BLaER1 treated with 17β-estradiol and CSF1 and Interleukin-3, amounts not matched to agents 10 nM and 100 nM (cell line): ENCODE measurements at regions not wholly inside any gene's neighbourhood (a gene's known extent, or its start where the extent isn't known, plus 50 kb on each side); places are given as distances from the start of the nearest gene placed in this dataset.
A peak's percentile ranks its signal among the peaks of the same experiment; 100 is the strongest.
"Not testable (repeated sequence)": the region's sequence is repeated elsewhere in the genome, so short reads cannot be mapped to it uniquely, and the experiment has no call there.

ENCODE experiments used
- H3K27ac ChIP-seq, 11 experiments: shearing (Covaris generic); formaldehyde crosslinking; 2 replicates each; pipeline ENCODE4 v1.8.1; 2022
- H3K27me3 ChIP-seq, 11 experiments: shearing (Covaris generic); formaldehyde crosslinking; 2 replicates each; pipeline ENCODE4 v1.8.1; 2022
- H3K36me3 ChIP-seq, 11 experiments: shearing (Covaris generic); formaldehyde crosslinking; 2 replicates each; pipeline ENCODE4 v1.8.1; 2022
- H3K4me1 ChIP-seq, 10 experiments: shearing (Covaris generic); formaldehyde crosslinking; 2 replicates each; pipeline ENCODE4 v1.8.1; 2022
- H3K4me2 ChIP-seq, 11 experiments: shearing (Covaris generic); formaldehyde crosslinking; 2 replicates each; pipeline ENCODE4 v1.8.1; 2022
- H3K4me3 ChIP-seq, 10 experiments: shearing (Covaris generic); formaldehyde crosslinking; 2 replicates each; pipeline ENCODE4 v1.8.1; 2022
- H3K9ac ChIP-seq, 11 experiments: shearing (Covaris generic); formaldehyde crosslinking; 2 replicates each; pipeline ENCODE4 v1.8.1; 2022
- H3K9me3 ChIP-seq, 11 experiments: shearing (Covaris generic); formaldehyde crosslinking; replicated peaks in 1 of 11; 2 replicates each; pipeline ENCODE4 v1.8.1; 2022
- H4K20me1 ChIP-seq, 11 experiments: shearing (Covaris generic); formaldehyde crosslinking; 2 replicates each; pipeline ENCODE4 v1.8.1; 2022
- Cebpa-rat ChIP-seq, 11 experiments: shearing (Covaris generic); IDR thresholded peaks; 2 replicates each; pipeline ENCODE4 v1.8.1; 2022

DNA sequence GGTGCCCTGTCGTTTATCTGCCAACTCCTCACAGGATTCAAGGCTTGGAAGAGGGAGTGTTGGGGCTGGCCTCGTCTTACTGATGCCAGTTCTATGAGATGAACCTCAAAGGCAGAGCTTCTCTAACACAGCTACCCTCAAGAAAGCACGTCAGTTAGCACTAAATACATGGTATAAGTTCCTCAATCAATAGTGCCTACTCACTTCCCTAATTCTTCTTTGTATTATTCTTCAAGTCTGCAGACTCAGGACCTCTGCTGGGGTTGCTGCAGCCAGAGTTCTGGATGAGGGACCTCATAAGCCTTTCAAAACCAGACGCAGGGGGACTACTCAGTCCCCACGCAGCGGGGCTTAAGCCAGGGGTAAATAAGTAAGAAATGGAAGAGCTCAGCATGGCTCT lies 118.3 kb downstream of the VPREB1 start:
- Histone ChIP-seq H4K20me1 (no peaks in the 10 kb centered on the region), H3K27me3 (no peaks in the 10 kb centered on the region), H3K4me2 (peak overlapping the region; percentile 6 to 61 (median 25); a peak in 15 of 22 replicates), H3K4me3 (no peak overlapping the region), H3K36me3 (no peaks in the 10 kb centered on the region), H3K9ac (no peak overlapping the region), H3K4me1 (peaks cover 24 to 46% (median 36%) of the 10 kb centered on the region in 10 experiments), H3K27ac (no peak overlapping the region), H3K9me3 (peaks cover 0 to 4% (median 0%) of the 10 kb centered on the region in 11 experiments; a peak in 1 of 22 replicates)
- TF ChIP-seq Cebpa-rat (IDR thresholded peaks at IDR 0.05) = no peak

- Histone ChIP-seq H4K20me1 (no peaks in the 10 kb centered on the region), H3K27ac (no peak overlapping the region), H3K4me2 (no peak overlapping the region), H3K4me3 (no peak overlapping the region), H3K4me1 (peaks cover 27 to 49% (median 42%) of the 10 kb centered on the region in 10 experiments), H3K27me3 (no peaks in the 10 kb centered on the region), H3K9me3 (peaks cover 0 to 4% (median 0%) of the 10 kb centered on the region in 11 experiments; a peak in 1 of 22 replicates), H3K9ac (no peak overlapping the region), H3K36me3 (no peaks in the 10 kb centered on the region)
- TF ChIP-seq Cebpa-rat (IDR thresholded peaks at IDR 0.05) = no peak
These were observed 119.6 kb downstream of the VPREB1 start for GRCh38 chr22:22364207-22364606.

- Histone ChIP-seq H3K9ac (no peak overlapping the region), H3K9me3 (no peaks in the 10 kb centered on the region), H3K27ac (peak overlapping the region in 1 of 11 experiments; percentile 55; a peak in 2 of 22 replicates), H3K4me2 (peak overlapping the region; percentile 20 to 94 (median 59)), H4K20me1 (0 out of 22 replicates have a peak, but pooled peaks cover 0 to 4% (median 0%) of the 10 kb centered on the region in 11 experiments), H3K36me3 (no peaks in the 10 kb centered on the region), H3K27me3 (no peaks in the 10 kb centered on the region), H3K4me1 (peaks cover 49 to 72% (median 65%) of the 10 kb centered on the region in 10 experiments), H3K4me3 (no peak overlapping the region)
- TF ChIP-seq Cebpa-rat (IDR thresholded peaks at IDR 0.05) = no peak
These were observed 122.0 kb downstream of the VPREB1 start for GRCh38 chr22:22366537-22366936.

DNA sequence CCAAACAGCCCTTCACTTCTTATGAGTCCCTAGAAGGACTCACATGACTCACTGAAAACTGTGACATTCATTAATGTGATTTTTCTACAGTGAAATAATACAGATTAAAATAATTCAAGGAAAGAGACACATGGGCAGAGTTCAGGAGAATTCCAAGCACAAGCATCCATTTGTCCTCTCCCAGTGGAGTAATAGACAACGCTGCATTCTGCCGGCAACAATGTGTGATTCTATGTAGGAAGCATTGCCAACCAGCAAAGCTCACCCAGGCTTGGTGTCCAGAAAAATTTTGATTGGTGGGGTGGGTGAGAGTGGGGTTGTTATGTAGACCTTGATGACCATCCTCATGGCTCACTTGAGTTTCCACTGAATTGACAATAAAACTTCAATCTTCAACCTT lies 123.9 kb downstream of the VPREB1 start:
- no peak for TF ChIP-seq Cebpa-rat (IDR thresholded peaks at IDR 0.05)
- H4K20me1 ChIP-seq = 0 out of 22 replicates have a peak, but pooled peaks cover 0 to 4% (median 0%) of the 10 kb centered on the region in 11 experiments
- peaks cover 38 to 82% (median 68%) of the 10 kb centered on the region in 10 experiments for H3K4me1 ChIP-seq
- H3K9me3 ChIP-seq = no peaks in the 10 kb centered on the region
- no peak overlapping the region for H3K4me3 ChIP-seq
- H3K27ac ChIP-seq = peak overlapping the region in 7 of 11 experiments; percentile 2 to 74 (median 46); a peak in 7 of 22 replicates
- H3K9ac ChIP-seq = peak overlapping the region in 1 of 11 experiments; percentile 36; a peak in 1 of 22 replicates
- peak overlapping the region in 8 of 11 experiments; percentile 79 to 95 (median 89); a peak in 14 of 22 replicates for H3K4me2 ChIP-seq
- no peaks in the 10 kb centered on the region for H3K36me3 ChIP-seq
- H3K27me3 ChIP-seq = no peaks in the 10 kb centered on the region

DNA sequence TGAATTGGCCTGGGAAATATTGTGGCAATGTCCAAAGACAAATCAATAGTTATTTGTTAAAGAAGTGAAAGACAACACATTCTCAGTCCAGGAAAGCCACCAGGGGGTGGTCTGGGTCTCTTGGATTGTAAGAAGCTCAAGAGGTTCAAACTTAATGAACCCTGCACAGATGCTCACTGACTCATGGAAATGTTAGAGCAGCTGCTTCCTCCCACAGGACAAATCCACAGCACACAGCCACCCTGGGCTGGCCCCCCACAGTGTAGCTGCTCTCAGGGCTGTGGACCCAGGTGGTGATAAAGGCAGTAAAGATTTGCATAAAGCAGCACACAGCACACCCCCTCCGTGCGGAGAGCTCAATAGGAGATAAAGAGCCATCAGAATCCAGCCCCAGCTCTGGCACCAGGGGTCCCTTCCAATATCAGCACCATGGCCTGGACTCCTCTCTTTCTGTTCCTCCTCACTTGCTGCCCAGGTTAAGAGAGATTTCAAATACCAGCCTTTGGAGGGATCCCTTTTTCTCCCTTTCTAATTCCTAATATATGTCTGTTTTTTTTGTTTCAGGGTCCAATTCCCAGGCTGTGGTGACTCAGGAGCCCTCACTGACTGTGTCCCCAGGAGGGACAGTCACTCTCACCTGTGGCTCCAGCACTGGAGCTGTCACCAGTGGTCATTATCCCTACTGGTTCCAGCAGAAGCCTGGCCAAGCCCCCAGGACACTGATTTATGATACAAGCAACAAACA lies 124.8 kb downstream of the VPREB1 start:
- H3K36me3 ChIP-seq, H3K27me3 ChIP-seq, H3K9me3 ChIP-seq, H4K20me1 ChIP-seq: not testable (repeated sequence)
- peaks cover 36 to 88% (median 71%) of the 10 kb centered on the region in 10 experiments for H3K4me1 ChIP-seq
- H3K27ac ChIP-seq = peak overlapping the region in 9 of 11 experiments; percentile 34 to 81 (median 65); a peak in 19 of 22 replicates
- peak overlapping the region in 8 of 11 experiments; percentile 10 to 67 (median 48); a peak in 13 of 22 replicates for H3K9ac ChIP-seq
- peak overlapping the region in 4 of 10 experiments; percentile 21 to 38 (median 28); a peak in 4 of 20 replicates for H3K4me3 ChIP-seq
- peak overlapping the region; percentile 76 to 95 (median 88) for H3K4me2 ChIP-seq

- TF ChIP-seq Cebpa-rat (IDR thresholded peaks at IDR 0.05) = no peak
- Histone ChIP-seq H3K27me3 (no peaks in the 10 kb centered on the region), H3K4me1 (peaks cover 36 to 94% (median 76%) of the 10 kb centered on the region in 10 experiments)
These were observed 125.3 kb downstream of the VPREB1 start for GRCh38 chr22:22369964-22370270.

GRCh38 chr22:22371031-22371541 lies 126.5 kb downstream of the VPREB1 start:
- no peaks in the 10 kb centered on the region for H3K27me3 ChIP-seq
- H3K4me3 ChIP-seq = no peak overlapping the region
- peaks cover 36 to 99% (median 86%) of the 10 kb centered on the region in 10 experiments for H3K4me1 ChIP-seq
- 0 out of 22 replicates have a peak, but pooled peaks cover 0 to 4% (median 0%) of the 10 kb centered on the region in 11 experiments for H4K20me1 ChIP-seq
- no peaks in the 10 kb centered on the region for H3K36me3 ChIP-seq
- no peaks in the 10 kb centered on the region for H3K9me3 ChIP-seq
- H3K27ac ChIP-seq = peak overlapping the region in 1 of 11 experiments; percentile 74; a peak in 1 of 22 replicates
- H3K9ac ChIP-seq = 0 out of 22 replicates have a peak overlapping the region, but pooled peaks of 1 of the 11 experiments have one; percentile 5
- peak overlapping the region; percentile 54 to 95 (median 87) for H3K4me2 ChIP-seq
- TF ChIP-seq Cebpa-rat (IDR thresholded peaks at IDR 0.05) = no peak

More at GRCh38 chr22:22369964-22370270, 125.3 kb downstream of the VPREB1 start:
- H3K4me3 ChIP-seq = peak overlapping the region in 4 of 10 experiments; percentile 21 to 38 (median 28); a peak in 4 of 20 replicates
- no peaks in the 10 kb centered on the region for H3K36me3 ChIP-seq
- H3K27ac ChIP-seq = peak overlapping the region in 9 of 11 experiments; percentile 34 to 81 (median 65); a peak in 19 of 22 replicates
- 0 out of 22 replicates have a peak, but pooled peaks cover 0 to 4% (median 0%) of the 10 kb centered on the region in 11 experiments for H4K20me1 ChIP-seq
- H3K9ac ChIP-seq = peak overlapping the region in 7 of 11 experiments; percentile 20 to 67 (median 53); a peak in 12 of 22 replicates
- H3K9me3 ChIP-seq = no peaks in the 10 kb centered on the region
- peak overlapping the region; percentile 76 to 95 (median 88) for H3K4me2 ChIP-seq

DNA sequence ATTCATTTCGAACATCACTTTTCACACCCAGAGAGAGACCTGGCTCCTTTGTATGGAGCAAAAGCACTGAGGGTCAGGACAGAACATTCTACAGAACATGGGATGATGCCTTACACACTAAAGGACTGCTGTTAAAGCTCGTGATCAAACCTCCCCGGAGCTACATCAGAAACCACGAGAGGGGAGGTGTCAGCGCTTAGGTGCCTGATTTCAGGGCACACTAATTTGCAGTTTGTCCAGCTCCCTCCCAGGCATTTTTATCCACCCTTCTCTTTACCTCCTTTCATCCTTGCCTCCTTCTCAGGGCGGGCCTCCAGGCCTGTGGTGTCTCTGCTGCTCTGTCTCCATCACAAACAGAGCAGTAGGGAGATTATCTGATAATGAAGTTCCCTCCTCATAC lies 127.5 kb downstream of the VPREB1 start:
- Histone ChIP-seq H3K9me3 (no peaks in the 10 kb centered on the region), H3K4me1 (peaks cover 27 to 99% (median 86%) of the 10 kb centered on the region in 10 experiments), H3K4me2 (peak overlapping the region in 8 of 11 experiments; percentile 54 to 95 (median 88); a peak in 16 of 22 replicates), H4K20me1 (0 out of 22 replicates have a peak, but pooled peaks cover 0 to 4% (median 0%) of the 10 kb centered on the region in 11 experiments), H3K9ac (no peak overlapping the region), H3K27me3 (no peaks in the 10 kb centered on the region), H3K27ac (peak overlapping the region in 1 of 11 experiments; percentile 74; a peak in 1 of 22 replicates), H3K36me3 (no peaks in the 10 kb centered on the region), H3K4me3 (no peak overlapping the region)
- TF ChIP-seq Cebpa-rat (IDR thresholded peaks at IDR 0.05) = no peak

DNA sequence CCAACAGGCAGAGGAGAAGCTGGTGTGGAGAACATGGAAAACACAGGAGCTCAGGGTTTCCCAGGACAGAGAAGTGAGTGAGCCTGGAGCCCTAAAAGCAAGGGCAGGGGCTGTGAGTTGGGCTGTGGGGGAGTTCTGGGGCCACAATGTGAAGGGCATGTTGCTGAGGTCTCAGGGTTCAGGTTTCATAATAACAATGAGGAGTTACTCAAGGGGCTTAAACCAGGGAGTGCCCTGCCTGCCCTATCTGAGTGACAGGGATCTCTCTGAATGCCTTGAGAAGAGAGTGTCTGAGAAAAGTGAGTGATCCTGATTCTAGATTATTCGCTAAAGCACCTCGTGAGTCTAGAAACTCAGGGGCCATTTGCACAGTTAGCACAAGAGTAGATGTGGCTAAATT lies 129.6 kb downstream of the VPREB1 start:
- H4K20me1 ChIP-seq = 0 out of 22 replicates have a peak, but pooled peaks cover 0 to 4% (median 0%) of the 10 kb centered on the region in 11 experiments
- peak overlapping the region in 7 of 11 experiments; percentile 4 to 90 (median 78); a peak in 10 of 22 replicates for H3K4me2 ChIP-seq
- H3K36me3 ChIP-seq = no peaks in the 10 kb centered on the region
- no peaks in the 10 kb centered on the region for H3K27me3 ChIP-seq
- no peak overlapping the region for H3K4me3 ChIP-seq
- peaks cover 23 to 99% (median 85%) of the 10 kb centered on the region in 10 experiments for H3K4me1 ChIP-seq
- H3K9me3 ChIP-seq = no peaks in the 10 kb centered on the region
- no peak overlapping the region for H3K27ac ChIP-seq
- no peak for TF ChIP-seq Cebpa-rat (IDR thresholded peaks at IDR 0.05)
- H3K9ac ChIP-seq = no peak overlapping the region
